ENCODE measurements at regions not wholly inside any gene's neighbourhood (a gene's known extent, or its start where the extent isn't known, plus 50 kb on each side); places are given as distances from the start of the nearest gene placed in this dataset.

- DNase-seq (ENCODE audit: low spot score), result no peak
- Mint-ChIP-seq H3K4me3 (ENCODE audit: unreplicated experiment) (no peak overlapping the region), H3K36me3 (ENCODE audit: low read depth, unreplicated experiment) (no peaks in the 10 kb centered on the region), H3K27me3 (ENCODE audit: unreplicated experiment) (peaks cover 6% of the 10 kb centered on the region), H3K4me1 (ENCODE audit: unreplicated experiment) (no peaks in the 10 kb centered on the region), H3K27ac (ENCODE audit: unreplicated experiment) (no peak overlapping the region), H3K9me3 (ENCODE audit: unreplicated experiment) (no peaks in the 10 kb centered on the region)
- TF ChIP-seq CTCF (IDR thresholded peaks at IDR 0.05; ENCODE audit: unreplicated experiment), result no peak
Observed at GRCh38 chr10:117747636-117748035, 205.1 kb downstream of the EMX2 start.

GRCh38 chr10:117748058-117748457, 205.5 kb downstream of the EMX2 start:
- no peak for DNase-seq (ENCODE audit: low spot score)
- Mint-ChIP-seq H3K4me1 (ENCODE audit: unreplicated experiment) (no peaks in the 10 kb centered on the region), H3K27ac (ENCODE audit: unreplicated experiment) (no peak overlapping the region), H3K9me3 (ENCODE audit: unreplicated experiment) (no peaks in the 10 kb centered on the region), H3K36me3 (ENCODE audit: low read depth, unreplicated experiment) (no peaks in the 10 kb centered on the region), H3K27me3 (ENCODE audit: unreplicated experiment) (peaks cover 6% of the 10 kb centered on the region), H3K4me3 (ENCODE audit: unreplicated experiment) (no peak overlapping the region)
- TF ChIP-seq CTCF (IDR thresholded peaks at IDR 0.05; ENCODE audit: unreplicated experiment), result no peak

- DNase-seq (ENCODE audit: low spot score), result no peak
- Mint-ChIP-seq H3K36me3 (ENCODE audit: low read depth, unreplicated experiment) (no peaks in the 10 kb centered on the region), H3K27ac (ENCODE audit: unreplicated experiment) (no peak overlapping the region), H3K9me3 (ENCODE audit: unreplicated experiment) (no peaks in the 10 kb centered on the region), H3K4me1 (ENCODE audit: unreplicated experiment) (no peaks in the 10 kb centered on the region), H3K4me3 (ENCODE audit: unreplicated experiment) (no peak overlapping the region), H3K27me3 (ENCODE audit: unreplicated experiment) (peaks cover 8% of the 10 kb centered on the region)
- no peak for TF ChIP-seq CTCF (IDR thresholded peaks at IDR 0.05; ENCODE audit: unreplicated experiment)
Observed at GRCh38 chr10:117750616-117751015, 208.1 kb downstream of the EMX2 start.

- DNase-seq (ENCODE audit: low spot score), result no peak
- Mint-ChIP-seq H3K36me3 (ENCODE audit: low read depth, unreplicated experiment) (no peaks in the 10 kb centered on the region), H3K27ac (ENCODE audit: unreplicated experiment) (no peak overlapping the region), H3K27me3 (ENCODE audit: unreplicated experiment) (peaks cover 8% of the 10 kb centered on the region), H3K9me3 (ENCODE audit: unreplicated experiment) (no peaks in the 10 kb centered on the region), H3K4me3 (ENCODE audit: unreplicated experiment) (no peak overlapping the region), H3K4me1 (ENCODE audit: unreplicated experiment) (no peaks in the 10 kb centered on the region)
- no peak for TF ChIP-seq CTCF (IDR thresholded peaks at IDR 0.05; ENCODE audit: unreplicated experiment)
Observed at GRCh38 chr10:117751259-117751658, 208.7 kb downstream of the EMX2 start.

GRCh38 chr10:117752103-117752502, 209.6 kb downstream of the EMX2 start:
- Mint-ChIP-seq H3K9me3 (ENCODE audit: unreplicated experiment) (no peaks in the 10 kb centered on the region), H3K27me3 (ENCODE audit: unreplicated experiment) (peaks cover 3% of the 10 kb centered on the region), H3K4me1 (ENCODE audit: unreplicated experiment) (no peaks in the 10 kb centered on the region), H3K4me3 (ENCODE audit: unreplicated experiment) (no peak overlapping the region), H3K36me3 (ENCODE audit: low read depth, unreplicated experiment) (no peaks in the 10 kb centered on the region), H3K27ac (ENCODE audit: unreplicated experiment) (no peak overlapping the region)
- TF ChIP-seq CTCF (IDR thresholded peaks at IDR 0.05; ENCODE audit: unreplicated experiment), result no peak
- DNase-seq (ENCODE audit: low spot score), result no peak

Data from endothelial cell (in vitro differentiated cells).